Heart left ventricle (tissue), 13 donors: ENCODE measurements at regions not wholly inside any gene's neighbourhood (a gene's known extent, or its start where the extent isn't known, plus 50 kb on each side); places are given as distances from the start of the nearest gene placed in this dataset.

ENCODE experiments used
- CTCF ChIP-seq, 12 donors: fragments of 200-600 bp; sonication (generic) in 4 of 12; IDR thresholded peaks; one replicate each; pipeline versions ENCODE4 v1.5.0 to v1.8.0; 2018 to 2022; ENCODE audit warnings: antibody characterized with exemption in 12 of 12, mild to moderate bottlenecking in 5 of 12
- POLR2A ChIP-seq, 2 donors: fragments of 450-650 bp; IDR thresholded peaks; one replicate each; pipeline ENCODE4 v1.6.1; 2017; ENCODE audit warnings: antibody characterized with exemption in 2 of 2, mild to moderate bottlenecking in 2 of 2, moderate library complexity in 2 of 2
- donor health status: ischemic (EF 13 %, LVEDD 7.1; RV severe dilation, severe dysfunction).
- donor health status: DM: no; HTN: yes; CAD: no.
- donor health status: DM: no; HTN: no; CAD: no.
- donor health status: ischemic (EF 25% LVEDD 6.9; RV normal size, moderate dysfunction).
- donor health status: ischemic (EF 25% LVEDD 5.7; RV mildly dilated, moderate dysfunction).
- donor health status: ischemic (EF 35%, LVEDD 5.7; RV mildly dilated, moderate dysfunction).
- donor health status: nonischemic (EF 11% LVEDD 7.7; RV severe dilation, severe dysfunction).
- donor health status: DM: yes; HTN: yes; CAD: no.
- donor health status: PGD.
- donor health status: ischemic (EF 29% LVEDD 5.4; RV normal size, mild dysfunction).
- donor health status: nonischemic (EF 23%, LVEDD 6.1; RV moderate dilation, normal function).

- no peak for TF ChIP-seq CTCF (IDR thresholded peaks at IDR 0.05)
- no peak for TF ChIP-seq POLR2A (IDR thresholded peaks at IDR 0.05)
These were observed 252.8 kb downstream of the CAAP1 start for GRCh38 chr9:26639761-26640160.
